Right atrium auricular region (tissue), 2 donors: ENCODE measurements at regions not wholly inside any gene's neighbourhood (a gene's known extent, or its start where the extent isn't known, plus 50 kb on each side); places are given as distances from the start of the nearest gene placed in this dataset.

ENCODE experiments used
- DNase-seq: peaks from one replicate; pipeline ENCODE4 v3.0.0-alpha.2; 2019; ENCODE audit warnings: low spot score
- H3K27ac ChIP-seq, 2 donors: fragments of 200-600 bp; sonication (generic); 1 replicate in 1 of 2; 2 replicates in 1 of 2; pipeline ENCODE4 v1.5.1; 2016 to 2019
- H3K27me3 ChIP-seq, 2 donors: fragments of 200-600 bp; sonication (generic); one replicate each; pipeline versions ENCODE4 v1.5.1 to v1.6.0; 2017 to 2019
- H3K36me3 ChIP-seq: fragments of 200-600 bp; sonication (generic); one replicate; pipeline ENCODE4 v1.5.1; 2016
- H3K4me1 ChIP-seq, 2 donors: fragments of 200-600 bp; sonication (generic); one replicate each; pipeline versions ENCODE4 v1.5.1 to v1.6.0; 2017 to 2019
- H3K4me3 ChIP-seq, 2 donors: fragments of 200-600 bp; sonication (generic); 1 replicate in 1 of 2; 2 replicates in 1 of 2; pipeline ENCODE4 v1.5.1; 2017 to 2019; ENCODE audit warnings: mild to moderate bottlenecking in 1 of 2, moderate library complexity in 1 of 2
- H3K9me3 ChIP-seq, 2 donors: fragments of 200-600 bp; sonication (generic); one replicate each; pipeline ENCODE4 v1.5.1; 2019
- TF ChIP-seq, protein P1 (sequence below), 2 donors: fragments of 200-600 bp; sonication (generic); IDR thresholded peaks; one replicate each; pipeline ENCODE4 v1.5.1; 2019; ENCODE audit warnings: antibody characterized with exemption in 2 of 2

DNA sequence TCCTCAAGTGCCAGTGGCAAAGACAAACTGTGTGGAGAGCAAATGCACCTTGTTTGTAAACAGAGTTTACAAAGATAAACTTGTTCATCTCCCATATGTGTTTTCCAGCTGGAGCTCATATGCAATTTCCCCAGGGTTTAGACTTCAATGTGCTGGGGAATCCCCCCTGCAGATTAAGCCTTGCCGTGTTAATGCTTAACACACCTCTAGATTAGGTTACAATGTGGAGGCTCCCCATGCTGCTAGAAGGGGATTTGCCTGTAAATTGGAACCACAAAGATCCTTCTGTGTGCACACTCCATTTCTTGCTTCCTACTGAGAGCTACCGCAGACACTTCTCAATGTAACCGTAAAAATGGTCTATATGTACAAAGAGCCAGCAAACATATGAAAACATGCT lies 263.1 kb downstream of the TBX18 start:
- no peak overlapping the region for H3K27ac ChIP-seq
- H3K4me1 ChIP-seq = no peaks in the 10 kb centered on the region
- no peak overlapping the region for H3K4me3 ChIP-seq
- H3K9me3 ChIP-seq = peaks cover 0 to 5% of the 10 kb centered on the region in 2 donors
- no peaks in the 10 kb centered on the region for H3K27me3 ChIP-seq
- TF ChIP-seq, protein P1, sequence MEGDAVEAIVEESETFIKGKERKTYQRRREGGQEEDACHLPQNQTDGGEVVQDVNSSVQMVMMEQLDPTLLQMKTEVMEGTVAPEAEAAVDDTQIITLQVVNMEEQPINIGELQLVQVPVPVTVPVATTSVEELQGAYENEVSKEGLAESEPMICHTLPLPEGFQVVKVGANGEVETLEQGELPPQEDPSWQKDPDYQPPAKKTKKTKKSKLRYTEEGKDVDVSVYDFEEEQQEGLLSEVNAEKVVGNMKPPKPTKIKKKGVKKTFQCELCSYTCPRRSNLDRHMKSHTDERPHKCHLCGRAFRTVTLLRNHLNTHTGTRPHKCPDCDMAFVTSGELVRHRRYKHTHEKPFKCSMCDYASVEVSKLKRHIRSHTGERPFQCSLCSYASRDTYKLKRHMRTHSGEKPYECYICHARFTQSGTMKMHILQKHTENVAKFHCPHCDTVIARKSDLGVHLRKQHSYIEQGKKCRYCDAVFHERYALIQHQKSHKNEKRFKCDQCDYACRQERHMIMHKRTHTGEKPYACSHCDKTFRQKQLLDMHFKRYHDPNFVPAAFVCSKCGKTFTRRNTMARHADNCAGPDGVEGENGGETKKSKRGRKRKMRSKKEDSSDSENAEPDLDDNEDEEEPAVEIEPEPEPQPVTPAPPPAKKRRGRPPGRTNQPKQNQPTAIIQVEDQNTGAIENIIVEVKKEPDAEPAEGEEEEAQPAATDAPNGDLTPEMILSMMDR (IDR thresholded peaks at IDR 0.05) = no peak
- no peaks in the 10 kb centered on the region for H3K36me3 ChIP-seq
- DNase-seq = no peak

GRCh38 chr6:84500726-84501125 lies 263.7 kb downstream of the TBX18 start:
- DNase-seq = no peak
- TF ChIP-seq, protein P1 (IDR thresholded peaks at IDR 0.05) = no peak

DNA sequence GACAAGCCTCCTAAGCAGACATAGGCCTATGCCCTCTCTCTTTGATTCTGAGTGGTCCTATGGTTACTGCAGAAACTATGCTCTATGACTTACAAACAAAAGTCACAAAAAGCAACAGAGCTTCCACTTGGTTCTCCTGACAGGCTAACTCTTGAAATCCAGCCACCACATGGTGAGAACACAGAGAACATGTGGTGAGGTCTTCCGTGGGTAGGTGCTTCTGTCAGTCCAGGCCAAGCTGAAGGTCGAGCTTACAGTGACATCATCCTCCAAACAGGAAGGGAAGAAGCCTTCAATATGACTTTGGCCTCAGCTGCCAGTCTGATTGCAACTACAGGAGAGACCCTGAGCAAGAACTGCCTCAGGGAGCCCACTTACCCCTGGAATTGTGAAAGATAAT lies 265.5 kb downstream of the TBX18 start:
- no peak overlapping the region for H3K27ac ChIP-seq
- no peaks in the 10 kb centered on the region for H3K27me3 ChIP-seq
- H3K4me1 ChIP-seq = no peaks in the 10 kb centered on the region
- no peak for DNase-seq
- no peak overlapping the region for H3K4me3 ChIP-seq
- no peaks in the 10 kb centered on the region for H3K36me3 ChIP-seq
- no peaks in the 10 kb centered on the region for H3K9me3 ChIP-seq
- TF ChIP-seq, protein P1 (IDR thresholded peaks at IDR 0.05) = no peak

More at GRCh38 chr6:84500726-84501125, 263.7 kb downstream of the TBX18 start:
- no peak overlapping the region for H3K27ac ChIP-seq
- no peaks in the 10 kb centered on the region for H3K4me1 ChIP-seq
- no peaks in the 10 kb centered on the region for H3K9me3 ChIP-seq
- no peaks in the 10 kb centered on the region for H3K27me3 ChIP-seq
- no peaks in the 10 kb centered on the region for H3K36me3 ChIP-seq
- no peak overlapping the region for H3K4me3 ChIP-seq

- Histone ChIP-seq H3K36me3 (no peaks in the 10 kb centered on the region), H3K27ac (no peak overlapping the region), H3K4me3 (no peak overlapping the region), H3K9me3 (no peaks in the 10 kb centered on the region), H3K4me1 (no peaks in the 10 kb centered on the region), H3K27me3 (no peaks in the 10 kb centered on the region)
- TF ChIP-seq, protein P1 (IDR thresholded peaks at IDR 0.05) = no peak
- DNase-seq = no peak
These were observed 265.1 kb upstream of the CEP162 start for GRCh38 chr6:84492241-84493165.

- no peaks in the 10 kb centered on the region for H3K27me3 ChIP-seq
- DNase-seq = no peak
- no peaks in the 10 kb centered on the region for H3K36me3 ChIP-seq
- TF ChIP-seq, protein P1 (IDR thresholded peaks at IDR 0.05) = no peak
- no peaks in the 10 kb centered on the region for H3K4me1 ChIP-seq
- no peak overlapping the region for H3K4me3 ChIP-seq
- H3K27ac ChIP-seq = no peak overlapping the region
- no peaks in the 10 kb centered on the region for H3K9me3 ChIP-seq
These were observed 262.2 kb upstream of the CEP162 start for GRCh38 chr6:84489598-84489997.
